Colonic mucosa (tissue), 4 donors: ENCODE measurements at regions not wholly inside any gene's neighbourhood (a gene's known extent, or its start where the extent isn't known, plus 50 kb on each side); places are given as distances from the start of the nearest gene placed in this dataset.
"Not testable (repeated sequence)": the region's sequence is repeated elsewhere in the genome, so short reads cannot be mapped to it uniquely, and the experiment has no call there.

ENCODE experiments used
- DNase-seq: peaks from one replicate; pipeline ENCODE4 v3.0.0-alpha.2; 2020
- H3K27ac ChIP-seq: fragments of 200-600 bp; one replicate; pipeline ENCODE4 v1.8.0; 2021
- H3K27me3 ChIP-seq: fragments of 200-600 bp; one replicate; pipeline ENCODE4 v1.8.0; 2021
- H3K36me3 ChIP-seq: fragments of 200-600 bp; one replicate; pipeline ENCODE4 v1.8.0; 2021
- H3K4me1 ChIP-seq: fragments of 200-600 bp; one replicate; pipeline ENCODE4 v1.8.0; 2021; ENCODE audit warnings: mild to moderate bottlenecking
- H3K4me3 ChIP-seq: fragments of 200-600 bp; one replicate; pipeline ENCODE4 v1.8.0; 2021
- H3K9ac ChIP-seq, 2 donors: one replicate each; pipeline ENCODE4 v1.7.0; 2013; ENCODE audit warnings: control low read depth in 2 of 2, low read depth in 2 of 2, low read length in 2 of 2
- H3K9me3 ChIP-seq: fragments of 200-600 bp; one replicate; pipeline ENCODE4 v1.8.0; 2021
- CTCF ChIP-seq: fragments of 200-600 bp; IDR thresholded peaks from one replicate; pipeline ENCODE4 v1.8.0; 2022; ENCODE audit warnings: antibody characterized with exemption, mild to moderate bottlenecking
- intact Hi-C: fragments of 100-400 bp; cut with DNase I; formaldehyde crosslinking; loops from one replicate; pipeline ENCODE4 v1.14.1; 2022
- donor health status: healthy.
- donor health status: DM: no; HTN: no; CAD: no.
- donor health status: DM: no; HTN: no; CAD: no.

- H3K9me3 ChIP-seq, result no peaks in the 10 kb centered on the region
- H3K27ac ChIP-seq, result no peak overlapping the region
- H3K4me3 ChIP-seq, result no peak overlapping the region
- intact Hi-C loops, result no loop called here
- H3K36me3 ChIP-seq, result no peaks in the 10 kb centered on the region
- H3K27me3 ChIP-seq, result peaks cover 3% of the 10 kb centered on the region
- H3K4me1 ChIP-seq, result no peaks in the 10 kb centered on the region
- no peak for TF ChIP-seq CTCF
- no peak for DNase-seq
- H3K9ac ChIP-seq, result no peak overlapping the region
Observed at GRCh38 chrX:114006664-114007063, 577.2 kb upstream of the HTR2C start.

GRCh38 chrX:113996781-113997180 is 587.1 kb upstream of the HTR2C start:
- no peak for TF ChIP-seq CTCF
- intact Hi-C loops, result loop anchor here (10.0 kb wide), 1 partner anchor 58 kb away; no protein-coding TSS in a partner anchor
- Histone ChIP-seq H3K9me3 (no peaks in the 10 kb centered on the region), H3K4me1 (no peaks in the 10 kb centered on the region), H3K9ac (no peak overlapping the region), H3K36me3 (no peaks in the 10 kb centered on the region), H3K27me3 (no peaks in the 10 kb centered on the region), H3K4me3 (no peak overlapping the region), H3K27ac (no peak overlapping the region)
- DNase-seq, result no peak

- not testable (repeated sequence) for H3K4me1 ChIP-seq, H3K27ac ChIP-seq, H3K27me3 ChIP-seq, H3K4me3 ChIP-seq, H3K9me3 ChIP-seq, H3K36me3 ChIP-seq, DNase-seq, H3K9ac ChIP-seq
- intact Hi-C loops, result loop anchor here (10.0 kb wide), 1 partner anchor 63 kb away; no protein-coding TSS in a partner anchor
Observed at GRCh38 chrX:113991720-113992119, 592.2 kb upstream of the HTR2C start.

GRCh38 chrX:113990669-113991068 is 593.2 kb upstream of the HTR2C start:
- H3K4me1 ChIP-seq, H3K9ac ChIP-seq, H3K4me3 ChIP-seq, H3K27ac ChIP-seq, DNase-seq, H3K9me3 ChIP-seq, H3K36me3 ChIP-seq, H3K27me3 ChIP-seq: not testable (repeated sequence)
- intact Hi-C loops, result loop anchor here (10.0 kb wide), 1 partner anchor 64 kb away; no protein-coding TSS in a partner anchor

GRCh38 chrX:113988315-113988935 is 595.5 kb upstream of the HTR2C start:
- intact Hi-C loops, H3K4me3 ChIP-seq, H3K4me1 ChIP-seq, H3K27ac ChIP-seq, H3K9ac ChIP-seq, H3K9me3 ChIP-seq, DNase-seq, H3K36me3 ChIP-seq, H3K27me3 ChIP-seq: not testable (repeated sequence)

- Histone ChIP-seq H3K9ac (no peak overlapping the region), H3K27me3 (no peaks in the 10 kb centered on the region), H3K36me3 (no peaks in the 10 kb centered on the region), H3K4me3 (no peak overlapping the region), H3K4me1 (no peaks in the 10 kb centered on the region), H3K9me3 (no peaks in the 10 kb centered on the region), H3K27ac (no peak overlapping the region)
- intact Hi-C loops, result no loop called here
- no peak for DNase-seq
- TF ChIP-seq CTCF, result no peak
Observed at GRCh38 chrX:113986427-113986826, 597.5 kb upstream of the HTR2C start.

- Histone ChIP-seq H3K4me1 (no peaks in the 10 kb centered on the region), H3K4me3 (no peak overlapping the region), H3K36me3 (no peaks in the 10 kb centered on the region), H3K27me3 (no peaks in the 10 kb centered on the region), H3K27ac (no peak overlapping the region), H3K9ac (no peak overlapping the region), H3K9me3 (no peaks in the 10 kb centered on the region)
- intact Hi-C loops, result no loop called here
- DNase-seq, result peak; percentile 32
- TF ChIP-seq CTCF, result no peak
Observed at GRCh38 chrX:113982766-113983165, 601.1 kb upstream of the HTR2C start.
